Smooth muscle cell (in vitro differentiated cells): ENCODE measurements at regions not wholly inside any gene's neighbourhood (a gene's known extent, or its start where the extent isn't known, plus 50 kb on each side); places are given as distances from the start of the nearest gene placed in this dataset.

Experiments used
- DNase-seq: peaks from one replicate; lab custom pipeline; 2025; ENCODE audit not compliant: unreplicated experiment; lab: John Stamatoyannopoulos, UW
- H2AFZ ChIP-seq: fragments of 200-600 bp; sonication (generic); 2 replicates; pipeline ENCODE4 v1.6.0; 2016; ENCODE audit warnings: antibody characterized with exemption, low read depth, mild to moderate bottlenecking
- H3F3A ChIP-seq: fragments of 200-600 bp; sonication (generic); 2 replicates; pipeline ENCODE4 v1.6.0; 2017; ENCODE audit warnings: antibody characterized with exemption, low read depth
- H3K27ac ChIP-seq: fragments of 200-600 bp; sonication (generic); 2 replicates; pipeline ENCODE4 v1.5.1; 2016; ENCODE audit warnings: low read depth, mild to moderate bottlenecking
- H3K27me3 ChIP-seq: fragments of 200-600 bp; sonication (generic); 2 replicates; pipeline ENCODE4 v1.6.1; 2016; ENCODE audit warnings: low read depth, mild to moderate bottlenecking
- H3K36me3 ChIP-seq: fragments of 200-600 bp; sonication (generic); 2 replicates; pipeline ENCODE4 v1.5.1; 2016; ENCODE audit warnings: low read depth
- H3K4me1 ChIP-seq: fragments of 200-600 bp; sonication (generic); 2 replicates; pipeline ENCODE4 v1.5.1; 2016; ENCODE audit warnings: low read depth
- H3K4me2 ChIP-seq: fragments of 200-600 bp; sonication (generic); 2 replicates; pipeline ENCODE4 v1.6.0; 2016; ENCODE audit warnings: mild to moderate bottlenecking
- H3K4me3 ChIP-seq: fragments of 200-600 bp; sonication (generic); 2 replicates; pipeline ENCODE4 v1.5.1; 2016; ENCODE audit warnings: mild to moderate bottlenecking
- H3K79me2 ChIP-seq: fragments of 200-600 bp; sonication (generic); 2 replicates; pipeline ENCODE4 v1.6.0; 2016; ENCODE audit warnings: low read depth, mild to moderate bottlenecking
- H3K9ac ChIP-seq: fragments of 200-600 bp; sonication (generic); 2 replicates; pipeline ENCODE4 v1.6.0; 2016; ENCODE audit warnings: low read depth
- H3K9me3 ChIP-seq: fragments of 200-600 bp; sonication (generic); replicated peaks from 2 replicates; pipeline ENCODE4 v1.5.1; 2016; ENCODE audit warnings: low read depth
- H4K20me1 ChIP-seq: fragments of 200-600 bp; sonication (generic); 2 replicates; pipeline ENCODE4 v1.6.0; 2016; ENCODE audit warnings: low read depth
- CTCF ChIP-seq: fragments of 200-600 bp; sonication (generic); IDR thresholded peaks from 2 replicates; pipeline ENCODE4 v1.5.1; 2017; ENCODE audit warnings: borderline replicate concordance, mild to moderate bottlenecking, antibody characterized with exemption; ENCODE audit not compliant: insufficient read depth, poor library complexity, severe bottlenecking
- WGBS: methylation state at CpG from one replicate; pipeline ENCODE4 v1.1.7; 2016; ENCODE audit warnings: low lambda C conversion rate; 5-methylcytosine and 5-hydroxymethylcytosine counted together

- Histone ChIP-seq H3K9ac (no peak overlapping the region), H3K4me2 (no peak overlapping the region), H3F3A (no peaks in the 10 kb centered on the region), H3K4me3 (no peak overlapping the region), H3K36me3 (no peaks in the 10 kb centered on the region), H2AFZ (no peak overlapping the region), H3K9me3 (peaks cover 7% of the 10 kb centered on the region), H3K27ac (no peak overlapping the region), H3K27me3 (no peaks in the 10 kb centered on the region), H3K4me1 (no peaks in the 10 kb centered on the region), H3K79me2 (no peaks in the 10 kb centered on the region), H4K20me1 (no peaks in the 10 kb centered on the region)
- 57% methylated on average over 1 of the region's 1 CpG for WGBS
- peak; percentile 8 for TF ChIP-seq CTCF
- DNase-seq = no peak
Observed at GRCh38 chr6:76275746-76276145, 203.3 kb upstream of the IMPG1 start.

DNA sequence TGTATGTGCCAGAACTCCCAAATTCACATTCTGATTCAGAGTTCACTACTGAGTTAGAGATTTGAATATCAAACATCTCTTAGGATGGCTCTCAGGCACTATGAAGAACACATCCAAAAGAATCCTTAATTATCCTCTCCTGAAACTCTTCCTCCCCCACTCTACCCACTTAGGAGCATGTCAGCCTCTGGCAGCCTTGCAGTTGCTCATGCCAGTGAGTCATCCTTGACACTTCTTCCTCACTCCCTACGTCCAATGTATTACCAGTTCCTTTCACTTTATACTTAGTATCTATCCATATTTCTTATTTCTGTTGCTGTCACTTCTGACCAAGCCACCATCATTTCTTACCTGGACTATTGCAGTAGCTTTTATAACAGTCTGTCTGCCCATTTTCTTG lies 192.0 kb upstream of the IMPG1 start:
- Histone ChIP-seq H3K9ac (no peak overlapping the region), H2AFZ (no peak overlapping the region), H3K9me3 (no peaks in the 10 kb centered on the region), H3K4me1 (no peaks in the 10 kb centered on the region), H4K20me1 (no peaks in the 10 kb centered on the region), H3K4me3 (no peak overlapping the region), H3K79me2 (no peaks in the 10 kb centered on the region), H3K27ac (no peak overlapping the region), H3K36me3 (no peaks in the 10 kb centered on the region), H3K27me3 (no peaks in the 10 kb centered on the region), H3F3A (no peaks in the 10 kb centered on the region), H3K4me2 (peak overlapping the region; percentile 8)
- no peak for TF ChIP-seq CTCF
- 16% methylated on average over 1 of the region's 1 CpG for WGBS
- DNase-seq = no peak

GRCh38 chr6:76262240-76262639 lies 189.8 kb upstream of the IMPG1 start:
- H3K4me1 ChIP-seq = no peaks in the 10 kb centered on the region
- 83% methylated on average over 2 of the region's 2 CpGs for WGBS
- TF ChIP-seq CTCF = no peak
- H4K20me1 ChIP-seq = no peaks in the 10 kb centered on the region
- H3K4me3 ChIP-seq = no peak overlapping the region
- H3K27me3 ChIP-seq = no peaks in the 10 kb centered on the region
- H3K4me2 ChIP-seq = no peak overlapping the region
- H3K9me3 ChIP-seq = no peaks in the 10 kb centered on the region
- H3K79me2 ChIP-seq = no peaks in the 10 kb centered on the region
- H3K36me3 ChIP-seq = no peaks in the 10 kb centered on the region
- no peak for DNase-seq
- no peak overlapping the region for H3K27ac ChIP-seq
- H3K9ac ChIP-seq = no peak overlapping the region
- no peaks in the 10 kb centered on the region for H3F3A ChIP-seq
- H2AFZ ChIP-seq = no peak overlapping the region

- Histone ChIP-seq H3K36me3 (no peaks in the 10 kb centered on the region), H3K27me3 (no peaks in the 10 kb centered on the region), H3K4me1 (peaks cover 17% of the 10 kb centered on the region), H3F3A (no peaks in the 10 kb centered on the region), H3K4me3 (no peak overlapping the region), H3K9ac (no peak overlapping the region), H4K20me1 (no peaks in the 10 kb centered on the region), H3K27ac (no peak overlapping the region), H3K79me2 (no peaks in the 10 kb centered on the region), H2AFZ (no peak overlapping the region), H3K4me2 (no peak overlapping the region), H3K9me3 (no peaks in the 10 kb centered on the region)
- TF ChIP-seq CTCF = no peak
- 85% methylated on average over 1 of the region's 1 CpG for WGBS
- no peak for DNase-seq
Observed at GRCh38 chr6:76250666-76251065, 178.2 kb upstream of the IMPG1 start.
